ENCODE measurements at regions not wholly inside any gene's neighbourhood (a gene's known extent, or its start where the extent isn't known, plus 50 kb on each side); places are given as distances from the start of the nearest gene placed in this dataset.

DNA sequence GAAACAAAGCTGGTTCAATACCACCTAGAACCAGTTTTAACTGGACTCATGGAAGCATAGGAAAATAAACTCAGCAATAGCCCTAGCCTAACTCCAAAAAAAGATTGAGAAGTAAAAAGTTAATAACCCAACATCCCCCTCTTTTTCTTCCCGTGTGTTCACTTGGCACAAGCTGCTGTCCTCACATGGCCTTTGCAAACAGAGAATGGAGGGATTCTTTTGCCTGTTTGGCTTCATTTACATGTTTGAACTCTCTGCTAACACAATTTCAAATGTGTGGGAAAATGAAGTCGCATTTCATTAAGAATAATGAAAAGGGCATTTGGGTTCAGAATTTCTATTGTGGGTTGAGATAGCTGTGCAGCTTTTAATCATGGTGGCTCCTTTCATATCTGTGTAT lies 589.2 kb upstream of the LRRTM1 start:
- TF ChIP-seq CTCF (conservative IDR thresholded peaks at IDR 0.05 in 1 of 2, IDR thresholded peaks at IDR 0.05 in 1 of 2; ENCODE audit: low read depth in 1 of 2, low read length in 2 of 2) (no peak), EZH2 (IDR thresholded peaks at IDR 0.05; ENCODE audit: low read length, missing control alignments) (no peak)

Data from fibroblast of lung (primary cell).